Hindlimb muscle (tissue), 1 donor: ENCODE measurements at regions not wholly inside any gene's neighbourhood (a gene's known extent, or its start where the extent isn't known, plus 50 kb on each side); places are given as distances from the start of the nearest gene placed in this dataset.

ENCODE experiments used
- DNase-seq: peaks from one replicate; pipeline ENCODE4 v3.0.0-alpha.2; 2013

GRCh38 chr12:29844667-29845066 lies 60.9 kb upstream of the TMTC1 start:
- DNase-seq, result no peak

- DNase-seq, result no peak
These were observed 59.3 kb upstream of the TMTC1 start for GRCh38 chr12:29843036-29843435.

- DNase-seq, result no peak
These were observed 55.0 kb upstream of the TMTC1 start for GRCh38 chr12:29838768-29839167.
